NCI-H1930 (cell line): ENCODE measurements at regions not wholly inside any gene's neighbourhood (a gene's known extent, or its start where the extent isn't known, plus 50 kb on each side); places are given as distances from the start of the nearest gene placed in this dataset.
"Not testable (repeated sequence)": the region's sequence is repeated elsewhere in the genome, so short reads cannot be mapped to it uniquely, and the experiment has no call there.

Source experiments
- DNase-seq, 2 experiments: peaks; one replicate each; lab custom pipeline; 2025; lab: John Stamatoyannopoulos, UW

- DNase-seq: no peak
These were observed 352.4 kb downstream of the QKI start for GRCh38 chr6:163766936-163767335.

GRCh38 chr6:163765335-163765734 is 350.8 kb downstream of the QKI start:
- DNase-seq: no peak

GRCh38 chr6:163764565-163764964 is 350.0 kb downstream of the QKI start:
- DNase-seq: no peak

GRCh38 chr6:163761481-163761880 is 347.0 kb downstream of the QKI start:
- DNase-seq: no peak

- no peak for DNase-seq
These were observed 346.3 kb downstream of the QKI start for GRCh38 chr6:163760860-163761259.

GRCh38 chr6:163759542-163759941 is 345.0 kb downstream of the QKI start:
- no peak for DNase-seq

- no peak for DNase-seq
These were observed 343.0 kb downstream of the QKI start for GRCh38 chr6:163757520-163757919.

GRCh38 chr6:163756079-163756478 is 341.6 kb downstream of the QKI start:
- DNase-seq: no peak

- no peak for DNase-seq
These were observed 340.3 kb downstream of the QKI start for GRCh38 chr6:163754866-163755265.

- DNase-seq: no peak
These were observed 338.9 kb downstream of the QKI start for GRCh38 chr6:163753430-163753829.

GRCh38 chr6:163752446-163752845 is 337.9 kb downstream of the QKI start:
- DNase-seq: no peak

- DNase-seq: no peak
These were observed 336.6 kb downstream of the QKI start for GRCh38 chr6:163751032-163751525.

GRCh38 chr6:163750431-163751031 is 336.0 kb downstream of the QKI start:
- DNase-seq: no peak

GRCh38 chr6:163748886-163749285 is 334.4 kb downstream of the QKI start:
- DNase-seq: no peak

GRCh38 chr6:163748036-163748435 is 333.5 kb downstream of the QKI start:
- DNase-seq: no peak

GRCh38 chr6:163747058-163747457 is 332.5 kb downstream of the QKI start:
- not testable (repeated sequence) for DNase-seq

- no peak for DNase-seq
These were observed 331.2 kb downstream of the QKI start for GRCh38 chr6:163745536-163746400.

- DNase-seq: no peak
These were observed 329.9 kb downstream of the QKI start for GRCh38 chr6:163744256-163744925.

- no peak for DNase-seq
These were observed 329.3 kb downstream of the QKI start for GRCh38 chr6:163743796-163744195.

GRCh38 chr6:163741743-163742363 is 327.3 kb downstream of the QKI start:
- DNase-seq: no peak

GRCh38 chr6:163741342-163741741 is 326.8 kb downstream of the QKI start:
- no peak for DNase-seq

GRCh38 chr6:163739966-163740365 is 325.4 kb downstream of the QKI start:
- DNase-seq: no peak

- no peak for DNase-seq
These were observed 324.8 kb downstream of the QKI start for GRCh38 chr6:163739408-163739725.
